ENCODE measurements at regions not wholly inside any gene's neighbourhood (a gene's known extent, or its start where the extent isn't known, plus 50 kb on each side); places are given as distances from the start of the nearest gene placed in this dataset.

- TF ChIP-seq CTCF (IDR thresholded peaks at IDR 0.05 in 4 of 5, conservative IDR thresholded peaks at IDR 0.05 in 1 of 5) = no peak
- TF ChIP-seq POLR2A (IDR thresholded peaks at IDR 0.05) = no peak
Observed at GRCh38 chr11:45385844-45386243, 99.7 kb upstream of the SYT13 start.
